Stimulated activated CD4-positive, alpha-beta T cell treated with anti-CD3 and anti-CD28 coated beads, Interleukin-2, amount 100 ng/mL, for 4 hours (primary cell): ENCODE measurements at regions not wholly inside any gene's neighbourhood (a gene's known extent, or its start where the extent isn't known, plus 50 kb on each side); places are given as distances from the start of the nearest gene placed in this dataset.

ENCODE experiments used
- DNase-seq: peaks from one replicate; pipeline ENCODE4 v3.0.0-alpha.2; 2020; ENCODE audit warnings: low read depth

DNA sequence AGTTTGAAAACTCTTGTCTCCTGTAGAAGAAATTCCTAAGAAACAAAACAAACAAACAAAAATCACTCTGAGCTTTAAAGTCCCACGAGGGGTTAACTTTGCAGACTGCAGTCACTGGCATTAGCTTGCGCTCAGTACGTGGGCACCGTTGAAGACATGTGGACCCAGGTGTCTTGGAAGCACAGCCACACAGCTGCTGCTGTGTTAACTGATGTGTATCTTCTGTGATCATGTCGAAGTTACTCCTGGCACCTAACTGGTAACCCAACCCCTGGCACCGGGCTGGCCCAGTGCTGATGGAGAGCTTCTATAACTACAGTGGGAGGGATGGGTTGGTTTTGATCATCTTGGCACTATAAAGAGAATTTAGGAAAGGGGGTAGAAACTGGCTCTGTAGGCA, 51.6 kb upstream of the FHL2 start:
- DNase-seq: no peak

GRCh38 chr2:105449076-105449475, 50.2 kb upstream of the FHL2 start:
- no peak for DNase-seq
